SK-N-SH treated with all-trans-retinoic acid at 6 μM for 48 hours (cell line): ENCODE measurements at regions not wholly inside any gene's neighbourhood (a gene's known extent, or its start where the extent isn't known, plus 50 kb on each side); places are given as distances from the start of the nearest gene placed in this dataset.

ENCODE experiments used
- ATAC-seq: fragments of 200-7000 bp; cut with Tn5 transposase; 3 replicates; pipeline ENCODE4 v1.9.1; 2020; ENCODE audit warnings: mild to moderate bottlenecking, moderate library complexity
- ARNTL ChIP-seq: fragments of 450-650 bp; formaldehyde crosslinking; IDR thresholded peaks from 2 replicates; pipeline ENCODE4 v1.5.0; 2020; ENCODE audit warnings: low read depth, mild to moderate bottlenecking, moderate library complexity, borderline replicate concordance
- CSDC2 ChIP-seq: fragments of 250-450 bp; sonication (Bioruptor Pico); IDR thresholded peaks from 2 replicates; pipeline ENCODE4 v1.5.0; 2020; ENCODE audit warnings: mild to moderate bottlenecking, moderate library complexity
- GLIS3 ChIP-seq: fragments of 250-450 bp; sonication (Bioruptor Pico); IDR thresholded peaks from 2 replicates; pipeline ENCODE4 v1.5.0; 2020; ENCODE audit warnings: mild to moderate bottlenecking, moderate library complexity
- ISL1 ChIP-seq: fragments of 250-450 bp; sonication (Bioruptor Pico); IDR thresholded peaks from 2 replicates; pipeline ENCODE4 v2.1.2; 2022; ENCODE audit warnings: mild to moderate bottlenecking, moderate library complexity
- PATZ1 ChIP-seq: fragments of 250-450 bp; sonication (Bioruptor Pico); IDR thresholded peaks from 2 replicates; pipeline ENCODE4 v1.8.0; 2020; ENCODE audit warnings: mild to moderate bottlenecking, moderate library complexity, borderline replicate concordance
- PPARA ChIP-seq: fragments of 250-450 bp; sonication (Bioruptor Pico); IDR thresholded peaks from 2 replicates; pipeline ENCODE4 v1.5.0; 2020; ENCODE audit warnings: mild to moderate bottlenecking, borderline replicate concordance
- RARB ChIP-seq: fragments of 250-450 bp; sonication (Bioruptor Pico); IDR thresholded peaks from 2 replicates; pipeline ENCODE4 v1.8.0; 2021; ENCODE audit warnings: mild to moderate bottlenecking, moderate library complexity
- TCF4 ChIP-seq: fragments of 250-450 bp; sonication (Bioruptor Pico); IDR thresholded peaks from 2 replicates; pipeline ENCODE4 v1.8.0; 2021; ENCODE audit warnings: mild to moderate bottlenecking, moderate library complexity, borderline replicate concordance
- TOX ChIP-seq: fragments of 250-450 bp; sonication (Bioruptor Pico); IDR thresholded peaks from 2 replicates; pipeline ENCODE4 v1.8.0; 2021; ENCODE audit warnings: mild to moderate bottlenecking, moderate library complexity, borderline replicate concordance
- ZC3H10 ChIP-seq: fragments of 250-450 bp; sonication (Bioruptor Pico); IDR thresholded peaks from 2 replicates; pipeline ENCODE4 v1.5.1; 2021; ENCODE audit warnings: mild to moderate bottlenecking, moderate library complexity
- ZFP3 ChIP-seq: fragments of 250-450 bp; sonication (Bioruptor Pico); IDR thresholded peaks from 2 replicates; pipeline ENCODE4 v1.5.0; 2020; ENCODE audit warnings: mild to moderate bottlenecking, moderate library complexity
- ZFP30 ChIP-seq: fragments of 450-650 bp; formaldehyde crosslinking; IDR thresholded peaks from 2 replicates; pipeline ENCODE4 v1.5.0; 2022; ENCODE audit warnings: mild to moderate bottlenecking, moderate library complexity
- ZNF565 ChIP-seq: fragments of 450-650 bp; formaldehyde crosslinking; conservative IDR thresholded peaks from 2 replicates; pipeline ENCODE4 v1.5.0; 2020; ENCODE audit warnings: low read depth, mild to moderate bottlenecking, moderate library complexity
- ZNF8 ChIP-seq: fragments of 450-650 bp; formaldehyde crosslinking; IDR thresholded peaks from 2 replicates; pipeline ENCODE4 v1.5.0; 2020; ENCODE audit warnings: mild to moderate bottlenecking, moderate library complexity
- TF ChIP-seq, protein P1 (sequence below): fragments of 250-450 bp; sonication (Bioruptor Pico); IDR thresholded peaks from 2 replicates; pipeline ENCODE4 v1.5.1; 2021; ENCODE audit warnings: mild to moderate bottlenecking, moderate library complexity
- TF ChIP-seq, protein P2 (sequence below): fragments of 250-450 bp; sonication (Bioruptor Pico); IDR thresholded peaks from 2 replicates; pipeline ENCODE4 v1.5.1; 2020; ENCODE audit warnings: low read depth, mild to moderate bottlenecking, moderate library complexity
- TF ChIP-seq, protein P3 (sequence below): fragments of 250-450 bp; sonication (Bioruptor Pico); IDR thresholded peaks from 2 replicates; pipeline ENCODE4 v1.5.0; 2020; ENCODE audit warnings: mild to moderate bottlenecking, moderate library complexity

DNA sequence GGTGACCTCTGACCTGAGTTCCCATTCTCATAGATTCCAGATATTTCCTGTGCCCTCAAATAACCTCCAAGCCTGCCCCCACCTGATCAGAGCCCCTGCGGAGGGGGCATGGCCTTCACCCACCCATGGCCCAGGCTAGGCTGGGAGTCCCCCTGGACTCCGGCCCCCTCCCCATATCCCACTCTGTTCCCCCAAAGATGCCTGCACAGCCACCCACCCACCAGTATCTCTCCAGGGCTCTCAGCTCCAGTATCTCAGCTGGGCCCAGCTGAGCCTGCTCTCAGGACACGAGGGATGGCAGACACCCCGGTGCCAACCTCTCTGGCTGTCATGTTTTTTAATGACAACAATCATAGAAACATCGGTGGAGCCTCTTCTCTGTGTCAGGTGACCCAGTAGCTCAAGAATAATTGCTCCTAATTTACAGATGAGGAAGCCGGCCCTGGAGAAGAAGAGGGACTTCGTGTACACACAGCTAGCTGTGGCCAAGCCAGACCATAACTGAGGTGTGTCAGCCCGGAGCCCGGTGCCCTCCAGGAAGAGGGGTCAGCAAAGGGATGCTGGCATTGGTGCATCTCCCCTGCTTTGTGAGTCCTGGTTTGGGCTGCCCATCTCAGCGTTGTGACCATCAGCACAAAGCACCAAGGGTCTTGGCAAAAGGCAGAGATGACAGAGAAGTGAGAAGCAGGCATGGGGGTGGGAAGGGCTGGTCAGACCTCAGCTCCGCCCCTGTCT lies 84.4 kb downstream of the SDC1 start:
- TF ChIP-seq CSDC2 (CRISPR knock-in tag), result no peak
- no peak for TF ChIP-seq ZFP30
- TF ChIP-seq, protein P1, sequence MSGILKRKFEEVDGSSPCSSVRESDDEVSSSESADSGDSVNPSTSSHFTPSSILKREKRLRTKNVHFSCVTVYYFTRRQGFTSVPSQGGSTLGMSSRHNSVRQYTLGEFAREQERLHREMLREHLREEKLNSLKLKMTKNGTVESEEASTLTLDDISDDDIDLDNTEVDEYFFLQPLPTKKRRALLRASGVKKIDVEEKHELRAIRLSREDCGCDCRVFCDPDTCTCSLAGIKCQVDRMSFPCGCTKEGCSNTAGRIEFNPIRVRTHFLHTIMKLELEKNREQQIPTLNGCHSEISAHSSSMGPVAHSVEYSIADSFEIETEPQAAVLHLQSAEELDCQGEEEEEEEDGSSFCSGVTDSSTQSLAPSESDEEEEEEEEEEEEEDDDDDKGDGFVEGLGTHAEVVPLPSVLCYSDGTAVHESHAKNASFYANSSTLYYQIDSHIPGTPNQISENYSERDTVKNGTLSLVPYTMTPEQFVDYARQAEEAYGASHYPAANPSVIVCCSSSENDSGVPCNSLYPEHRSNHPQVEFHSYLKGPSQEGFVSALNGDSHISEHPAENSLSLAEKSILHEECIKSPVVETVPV (CRISPR knock-in tag), result no peak
- no peak for TF ChIP-seq ISL1 (CRISPR knock-in tag)
- no peak for TF ChIP-seq ZNF565 (CRISPR knock-in tag)
- TF ChIP-seq, protein P2, sequence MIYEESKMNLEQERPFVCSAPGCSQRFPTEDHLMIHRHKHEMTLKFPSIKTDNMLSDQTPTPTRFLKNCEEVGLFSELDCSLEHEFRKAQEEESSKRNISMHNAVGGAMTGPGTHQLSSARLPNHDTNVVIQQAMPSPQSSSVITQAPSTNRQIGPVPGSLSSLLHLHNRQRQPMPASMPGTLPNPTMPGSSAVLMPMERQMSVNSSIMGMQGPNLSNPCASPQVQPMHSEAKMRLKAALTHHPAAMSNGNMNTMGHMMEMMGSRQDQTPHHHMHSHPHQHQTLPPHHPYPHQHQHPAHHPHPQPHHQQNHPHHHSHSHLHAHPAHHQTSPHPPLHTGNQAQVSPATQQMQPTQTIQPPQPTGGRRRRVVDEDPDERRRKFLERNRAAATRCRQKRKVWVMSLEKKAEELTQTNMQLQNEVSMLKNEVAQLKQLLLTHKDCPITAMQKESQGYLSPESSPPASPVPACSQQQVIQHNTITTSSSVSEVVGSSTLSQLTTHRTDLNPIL (CRISPR knock-in tag), result no peak
- no peak for TF ChIP-seq ARNTL
- TF ChIP-seq ZC3H10 (CRISPR knock-in tag), result no peak
- ATAC-seq, result no peak

- ATAC-seq, result no peak
- TF ChIP-seq, protein P3, sequence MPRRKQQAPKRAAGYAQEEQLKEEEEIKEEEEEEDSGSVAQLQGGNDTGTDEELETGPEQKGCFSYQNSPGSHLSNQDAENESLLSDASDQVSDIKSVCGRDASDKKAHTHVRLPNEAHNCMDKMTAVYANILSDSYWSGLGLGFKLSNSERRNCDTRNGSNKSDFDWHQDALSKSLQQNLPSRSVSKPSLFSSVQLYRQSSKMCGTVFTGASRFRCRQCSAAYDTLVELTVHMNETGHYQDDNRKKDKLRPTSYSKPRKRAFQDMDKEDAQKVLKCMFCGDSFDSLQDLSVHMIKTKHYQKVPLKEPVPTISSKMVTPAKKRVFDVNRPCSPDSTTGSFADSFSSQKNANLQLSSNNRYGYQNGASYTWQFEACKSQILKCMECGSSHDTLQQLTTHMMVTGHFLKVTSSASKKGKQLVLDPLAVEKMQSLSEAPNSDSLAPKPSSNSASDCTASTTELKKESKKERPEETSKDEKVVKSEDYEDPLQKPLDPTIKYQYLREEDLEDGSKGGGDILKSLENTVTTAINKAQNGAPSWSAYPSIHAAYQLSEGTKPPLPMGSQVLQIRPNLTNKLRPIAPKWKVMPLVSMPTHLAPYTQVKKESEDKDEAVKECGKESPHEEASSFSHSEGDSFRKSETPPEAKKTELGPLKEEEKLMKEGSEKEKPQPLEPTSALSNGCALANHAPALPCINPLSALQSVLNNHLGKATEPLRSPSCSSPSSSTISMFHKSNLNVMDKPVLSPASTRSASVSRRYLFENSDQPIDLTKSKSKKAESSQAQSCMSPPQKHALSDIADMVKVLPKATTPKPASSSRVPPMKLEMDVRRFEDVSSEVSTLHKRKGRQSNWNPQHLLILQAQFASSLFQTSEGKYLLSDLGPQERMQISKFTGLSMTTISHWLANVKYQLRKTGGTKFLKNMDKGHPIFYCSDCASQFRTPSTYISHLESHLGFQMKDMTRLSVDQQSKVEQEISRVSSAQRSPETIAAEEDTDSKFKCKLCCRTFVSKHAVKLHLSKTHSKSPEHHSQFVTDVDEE, result no peak
- no peak for TF ChIP-seq ISL1 (CRISPR knock-in tag)
- no peak for TF ChIP-seq RARB (CRISPR knock-in tag)
- TF ChIP-seq ZNF8, result no peak
- no peak for TF ChIP-seq GLIS3
- TF ChIP-seq, protein P1 (CRISPR knock-in tag), result no peak
- no peak for TF ChIP-seq TOX
- TF ChIP-seq CSDC2 (CRISPR knock-in tag), result no peak
These were observed 85.3 kb downstream of the SDC1 start for GRCh38 chr2:20139407-20140172.

GRCh38 chr2:20138696-20139095 lies 86.2 kb downstream of the SDC1 start:
- TF ChIP-seq ZFP3 (CRISPR knock-in tag) (no peak), ZNF565 (CRISPR knock-in tag) (no peak), ISL1 (CRISPR knock-in tag) (no peak), ZNF8 (no peak), PPARA (CRISPR knock-in tag) (no peak)
- TF ChIP-seq, protein P2 (CRISPR knock-in tag), result no peak
- ATAC-seq, result no peak

DNA sequence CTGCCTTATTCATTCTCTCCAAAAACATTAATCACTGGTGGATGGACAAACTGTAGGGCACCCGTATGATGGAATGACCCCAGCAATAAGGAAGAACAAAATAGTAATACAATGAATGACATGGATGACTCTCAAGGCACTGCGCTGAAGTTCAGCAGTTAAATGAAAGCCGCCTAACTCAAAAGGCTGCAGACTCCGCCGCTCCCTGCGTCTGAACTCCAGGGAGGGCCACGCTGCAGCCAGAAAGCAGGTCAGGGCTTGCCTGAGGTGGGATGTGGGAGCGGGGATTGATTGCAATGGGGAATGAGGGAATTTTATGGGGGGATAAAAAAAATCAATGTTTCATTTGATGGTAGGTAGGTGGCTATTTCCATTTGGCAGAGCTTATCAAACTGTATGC lies 86.5 kb upstream of the LAPTM4A start:
- TF ChIP-seq TCF4 (CRISPR knock-in tag) (no peak), ISL1 (CRISPR knock-in tag) (no peak)
- TF ChIP-seq, all 23 proteins: peak for 0
- ATAC-seq, result no peak

GRCh38 chr2:20137131-20137571 lies 85.7 kb upstream of the LAPTM4A start:
- no peak for ATAC-seq
- TF ChIP-seq PATZ1 (CRISPR knock-in tag), result no peak
- no peak for TF ChIP-seq RARB (CRISPR knock-in tag)
- no peak for TF ChIP-seq ZNF8
